Chondrocyte (in vitro differentiated cells): ENCODE measurements at regions not wholly inside any gene's neighbourhood (a gene's known extent, or its start where the extent isn't known, plus 50 kb on each side); places are given as distances from the start of the nearest gene placed in this dataset.
A peak's percentile ranks its signal among the peaks of the same experiment; 100 is the strongest.

Experiments used
- DNase-seq: peaks from one replicate; pipeline ENCODE4 v3.0.0; 2021; ENCODE audit warnings: mixed read lengths, low spot score
- H3K27ac Mint-ChIP-seq: one replicate; pipeline ENCODE4 v1.8.0; 2021; ENCODE audit warnings: mild to moderate bottlenecking, moderate library complexity, mixed read lengths; ENCODE audit not compliant: unreplicated experiment
- H3K27me3 Mint-ChIP-seq: 2 replicates; pipeline ENCODE4 v1.8.0; 2021; ENCODE audit warnings: low read depth, mixed read lengths
- H3K36me3 Mint-ChIP-seq: 2 replicates; pipeline ENCODE4 v1.8.0; 2021; ENCODE audit warnings: low read depth, mixed read lengths
- H3K4me1 Mint-ChIP-seq: 2 replicates; pipeline ENCODE4 v1.8.0; 2021; ENCODE audit warnings: low read depth, mild to moderate bottlenecking, mixed read lengths
- H3K4me3 Mint-ChIP-seq: one replicate; pipeline ENCODE4 v1.8.0; 2021; ENCODE audit warnings: mild to moderate bottlenecking, moderate library complexity, mixed read lengths; ENCODE audit not compliant: unreplicated experiment
- H3K9me3 Mint-ChIP-seq: 2 replicates; pipeline ENCODE4 v1.8.0; 2021; ENCODE audit warnings: low read depth, mixed read lengths
- CTCF ChIP-seq: fragments of 200-600 bp; sonication (generic); IDR thresholded peaks from 2 replicates; pipeline ENCODE4 v1.5.0; 2021; ENCODE audit warnings: antibody characterized with exemption, mild to moderate bottlenecking, moderate library complexity

- H3K4me3 Mint-ChIP-seq, result no peak overlapping the region
- H3K36me3 Mint-ChIP-seq, result no peaks in the 10 kb centered on the region
- no peak for TF ChIP-seq CTCF
- H3K27me3 Mint-ChIP-seq, result no peaks in the 10 kb centered on the region
- H3K9me3 Mint-ChIP-seq, result peaks cover 7% of the 10 kb centered on the region
- DNase-seq, result peak; percentile 49
- no peak overlapping the region for H3K27ac Mint-ChIP-seq
- H3K4me1 Mint-ChIP-seq, result peaks cover 4% of the 10 kb centered on the region
Measured at GRCh38 chr14:101022121-101022520, 118.6 kb upstream of the RTL1 start.

GRCh38 chr14:101022916-101023435, 119.5 kb upstream of the RTL1 start:
- Mint-ChIP-seq H3K36me3 (no peaks in the 10 kb centered on the region), H3K27ac (no peak overlapping the region), H3K27me3 (no peaks in the 10 kb centered on the region), H3K4me3 (no peak overlapping the region), H3K9me3 (peaks cover 7% of the 10 kb centered on the region), H3K4me1 (no peaks in the 10 kb centered on the region)
- DNase-seq, result peak; percentile 22
- no peak for TF ChIP-seq CTCF

- DNase-seq, result peak; percentile 37
- Mint-ChIP-seq H3K36me3 (no peaks in the 10 kb centered on the region), H3K4me3 (no peak overlapping the region), H3K9me3 (peaks cover 4% of the 10 kb centered on the region), H3K27me3 (no peaks in the 10 kb centered on the region), H3K27ac (no peak overlapping the region), H3K4me1 (no peaks in the 10 kb centered on the region)
- no peak for TF ChIP-seq CTCF
Measured at GRCh38 chr14:101024686-101025085, 121.2 kb upstream of the RTL1 start.

GRCh38 chr14:101025131-101025530, 121.6 kb upstream of the RTL1 start:
- no peak for TF ChIP-seq CTCF
- DNase-seq, result peak; percentile 38
- H3K4me3 Mint-ChIP-seq, result no peak overlapping the region
- no peaks in the 10 kb centered on the region for H3K27me3 Mint-ChIP-seq
- H3K36me3 Mint-ChIP-seq, result no peaks in the 10 kb centered on the region
- peaks cover 2% of the 10 kb centered on the region for H3K9me3 Mint-ChIP-seq
- no peaks in the 10 kb centered on the region for H3K4me1 Mint-ChIP-seq
- no peak overlapping the region for H3K27ac Mint-ChIP-seq

GRCh38 chr14:101025696-101026095, 122.2 kb upstream of the RTL1 start:
- H3K27me3 Mint-ChIP-seq, result no peaks in the 10 kb centered on the region
- no peak for TF ChIP-seq CTCF
- no peaks in the 10 kb centered on the region for H3K4me1 Mint-ChIP-seq
- peaks cover 2% of the 10 kb centered on the region for H3K9me3 Mint-ChIP-seq
- H3K36me3 Mint-ChIP-seq, result no peaks in the 10 kb centered on the region
- no peak overlapping the region for H3K4me3 Mint-ChIP-seq
- no peak overlapping the region for H3K27ac Mint-ChIP-seq
- DNase-seq, result peak; percentile 49
